ENCODE measurements at regions not wholly inside any gene's neighbourhood (a gene's known extent, or its start where the extent isn't known, plus 50 kb on each side); places are given as distances from the start of the nearest gene placed in this dataset.

DNA sequence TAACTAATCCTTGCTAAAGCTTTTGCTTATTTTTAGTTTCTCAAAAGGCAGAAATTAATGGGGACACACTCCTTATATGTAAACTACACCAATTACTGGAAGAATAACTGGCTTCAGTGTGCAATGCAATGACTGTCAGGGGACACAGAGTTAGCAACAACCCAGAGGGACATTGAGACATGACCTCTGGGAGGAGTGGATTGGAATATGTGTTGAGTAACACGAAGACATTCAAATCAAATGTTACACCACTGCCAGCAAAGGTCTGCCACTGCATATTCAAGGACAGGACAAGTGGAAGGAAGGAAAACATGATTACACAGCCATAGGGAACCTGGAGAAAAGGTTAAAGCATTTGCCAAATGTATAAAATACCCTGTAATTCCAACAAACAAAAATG, 240.1 kb upstream of the FSTL5 start:
- TF ChIP-seq, protein P1, sequence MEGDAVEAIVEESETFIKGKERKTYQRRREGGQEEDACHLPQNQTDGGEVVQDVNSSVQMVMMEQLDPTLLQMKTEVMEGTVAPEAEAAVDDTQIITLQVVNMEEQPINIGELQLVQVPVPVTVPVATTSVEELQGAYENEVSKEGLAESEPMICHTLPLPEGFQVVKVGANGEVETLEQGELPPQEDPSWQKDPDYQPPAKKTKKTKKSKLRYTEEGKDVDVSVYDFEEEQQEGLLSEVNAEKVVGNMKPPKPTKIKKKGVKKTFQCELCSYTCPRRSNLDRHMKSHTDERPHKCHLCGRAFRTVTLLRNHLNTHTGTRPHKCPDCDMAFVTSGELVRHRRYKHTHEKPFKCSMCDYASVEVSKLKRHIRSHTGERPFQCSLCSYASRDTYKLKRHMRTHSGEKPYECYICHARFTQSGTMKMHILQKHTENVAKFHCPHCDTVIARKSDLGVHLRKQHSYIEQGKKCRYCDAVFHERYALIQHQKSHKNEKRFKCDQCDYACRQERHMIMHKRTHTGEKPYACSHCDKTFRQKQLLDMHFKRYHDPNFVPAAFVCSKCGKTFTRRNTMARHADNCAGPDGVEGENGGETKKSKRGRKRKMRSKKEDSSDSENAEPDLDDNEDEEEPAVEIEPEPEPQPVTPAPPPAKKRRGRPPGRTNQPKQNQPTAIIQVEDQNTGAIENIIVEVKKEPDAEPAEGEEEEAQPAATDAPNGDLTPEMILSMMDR (IDR thresholded peaks at IDR 0.05; ENCODE audit: unreplicated experiment), result no peak
- no peaks in the 10 kb centered on the region for H3K27me3 Mint-ChIP-seq (ENCODE audit: unreplicated experiment)
- H3K9me3 Mint-ChIP-seq (ENCODE audit: unreplicated experiment), result no peaks in the 10 kb centered on the region
- no peak overlapping the region for H3K4me3 Mint-ChIP-seq (ENCODE audit: unreplicated experiment)
- no peak for DNase-seq (ENCODE audit: low spot score)
- H3K27ac Mint-ChIP-seq (ENCODE audit: unreplicated experiment), result no peak overlapping the region
- H3K4me1 Mint-ChIP-seq (ENCODE audit: unreplicated experiment), result no peaks in the 10 kb centered on the region
- H3K36me3 Mint-ChIP-seq (ENCODE audit: low read depth, unreplicated experiment), result no peaks in the 10 kb centered on the region

DNA sequence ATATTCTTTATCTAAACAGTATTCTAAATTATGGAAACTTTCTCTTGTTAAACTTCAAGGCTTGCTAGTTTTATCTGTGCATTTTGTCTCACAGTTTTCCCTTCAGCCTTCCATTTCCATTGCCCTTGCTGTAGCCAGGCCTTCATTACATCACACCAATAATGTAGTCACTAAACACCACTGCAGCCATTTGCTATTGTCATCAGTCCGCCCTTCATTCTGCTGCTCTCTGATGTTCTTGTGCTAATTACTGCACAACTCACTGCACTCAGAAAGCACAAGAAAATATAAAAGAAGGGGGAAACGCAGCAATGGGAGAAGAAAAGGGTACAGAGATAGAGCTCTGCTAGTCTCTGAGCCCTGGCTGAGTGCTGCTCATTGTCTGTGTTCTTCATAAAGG, 239.6 kb upstream of the FSTL5 start:
- no peaks in the 10 kb centered on the region for H3K9me3 Mint-ChIP-seq (ENCODE audit: unreplicated experiment)
- no peak overlapping the region for H3K27ac Mint-ChIP-seq (ENCODE audit: unreplicated experiment)
- DNase-seq (ENCODE audit: low spot score), result no peak
- TF ChIP-seq, protein P1 (IDR thresholded peaks at IDR 0.05; ENCODE audit: unreplicated experiment), result no peak
- H3K4me3 Mint-ChIP-seq (ENCODE audit: unreplicated experiment), result no peak overlapping the region
- H3K27me3 Mint-ChIP-seq (ENCODE audit: unreplicated experiment), result no peaks in the 10 kb centered on the region
- no peaks in the 10 kb centered on the region for H3K36me3 Mint-ChIP-seq (ENCODE audit: low read depth, unreplicated experiment)
- H3K4me1 Mint-ChIP-seq (ENCODE audit: unreplicated experiment), result no peaks in the 10 kb centered on the region

DNA sequence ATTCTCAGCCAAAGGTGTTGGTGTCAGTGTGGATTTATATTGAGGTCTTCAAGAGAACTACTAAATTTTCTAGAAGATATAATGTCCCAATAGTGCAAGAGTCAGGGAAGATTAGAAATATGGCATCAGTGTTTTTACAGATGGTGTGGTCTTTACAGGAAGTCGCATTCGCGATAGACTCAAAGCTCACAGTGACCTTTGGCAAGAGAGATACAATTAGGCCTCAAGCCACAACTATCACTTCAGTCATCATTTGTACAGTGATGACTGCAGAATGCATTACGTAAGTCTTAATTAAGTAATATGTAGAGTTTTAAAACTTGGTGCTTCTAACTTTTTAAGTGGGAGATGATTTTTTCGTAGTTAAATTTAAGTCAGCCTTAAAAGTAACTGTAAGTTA, 237.2 kb upstream of the FSTL5 start:
- H3K4me3 Mint-ChIP-seq (ENCODE audit: unreplicated experiment), result no peak overlapping the region
- no peaks in the 10 kb centered on the region for H3K4me1 Mint-ChIP-seq (ENCODE audit: unreplicated experiment)
- H3K36me3 Mint-ChIP-seq (ENCODE audit: low read depth, unreplicated experiment), result no peaks in the 10 kb centered on the region
- no peaks in the 10 kb centered on the region for H3K27me3 Mint-ChIP-seq (ENCODE audit: unreplicated experiment)
- TF ChIP-seq, protein P1 (IDR thresholded peaks at IDR 0.05; ENCODE audit: unreplicated experiment), result no peak
- H3K9me3 Mint-ChIP-seq (ENCODE audit: unreplicated experiment), result no peaks in the 10 kb centered on the region
- no peak for DNase-seq (ENCODE audit: low spot score)
- H3K27ac Mint-ChIP-seq (ENCODE audit: unreplicated experiment), result no peak overlapping the region

DNA sequence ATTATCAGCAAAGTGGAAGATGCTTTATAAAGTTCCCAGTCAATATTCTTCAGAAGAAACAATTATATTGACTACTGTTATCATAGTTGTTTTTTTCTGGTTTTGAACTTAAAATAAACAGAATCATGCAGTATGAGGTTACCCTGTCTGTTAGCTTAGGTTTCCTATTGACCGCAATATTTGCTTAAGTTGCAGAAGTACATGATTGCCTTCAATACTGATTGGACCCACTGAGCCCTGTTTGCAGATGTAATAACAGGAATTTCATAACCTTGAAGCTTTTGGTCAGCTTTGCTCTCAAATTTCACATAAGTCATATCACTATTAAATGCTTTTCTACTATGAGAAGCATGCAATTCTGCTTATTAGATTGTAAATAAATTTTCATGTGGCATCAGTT, 229.1 kb upstream of the FSTL5 start:
- H3K4me3 Mint-ChIP-seq (ENCODE audit: unreplicated experiment), result no peak overlapping the region
- H3K27me3 Mint-ChIP-seq (ENCODE audit: unreplicated experiment), result no peaks in the 10 kb centered on the region
- no peak overlapping the region for H3K27ac Mint-ChIP-seq (ENCODE audit: unreplicated experiment)
- no peaks in the 10 kb centered on the region for H3K9me3 Mint-ChIP-seq (ENCODE audit: unreplicated experiment)
- DNase-seq (ENCODE audit: low spot score), result no peak
- peaks cover 5% of the 10 kb centered on the region for H3K4me1 Mint-ChIP-seq (ENCODE audit: unreplicated experiment)
- TF ChIP-seq, protein P1 (IDR thresholded peaks at IDR 0.05; ENCODE audit: unreplicated experiment), result no peak
- no peaks in the 10 kb centered on the region for H3K36me3 Mint-ChIP-seq (ENCODE audit: low read depth, unreplicated experiment)

DNA sequence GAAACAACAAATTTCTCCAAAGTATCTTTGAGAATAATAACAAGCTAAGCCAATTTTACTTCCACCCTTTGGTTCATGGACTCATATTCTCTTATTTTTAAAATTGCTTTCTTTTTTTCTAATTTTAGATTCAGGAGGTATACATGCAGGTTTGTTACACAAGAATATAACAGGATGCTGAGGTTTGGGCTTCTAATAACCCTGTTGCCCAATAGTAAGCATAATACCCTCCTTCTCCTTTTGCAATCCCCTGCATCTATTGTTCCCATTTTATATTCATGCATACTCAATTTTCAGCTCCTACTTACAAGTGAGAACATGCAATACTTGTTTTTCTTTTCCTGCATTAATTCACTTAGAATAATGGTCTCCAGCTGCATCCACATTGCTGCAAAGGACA, 202.3 kb upstream of the FSTL5 start:
- Mint-ChIP-seq H3K36me3 (ENCODE audit: low read depth, unreplicated experiment) (no peaks in the 10 kb centered on the region), H3K9me3 (ENCODE audit: unreplicated experiment) (no peaks in the 10 kb centered on the region), H3K27ac (ENCODE audit: unreplicated experiment) (no peak overlapping the region), H3K27me3 (ENCODE audit: unreplicated experiment) (no peaks in the 10 kb centered on the region), H3K4me3 (ENCODE audit: unreplicated experiment) (no peak overlapping the region), H3K4me1 (ENCODE audit: unreplicated experiment) (peaks cover 7% of the 10 kb centered on the region)
- TF ChIP-seq, protein P1 (IDR thresholded peaks at IDR 0.05; ENCODE audit: unreplicated experiment), result no peak
- no peak for DNase-seq (ENCODE audit: low spot score)

All from endothelial cell (in vitro differentiated cells).